Loucy (cell line): ENCODE measurements at regions not wholly inside any gene's neighbourhood (a gene's known extent, or its start where the extent isn't known, plus 50 kb on each side); places are given as distances from the start of the nearest gene placed in this dataset.

Source experiments
- CTCF ChIP-seq: fragments of 200-600 bp; sonication (generic); conservative IDR thresholded peaks from 2 replicates; pipeline ENCODE4 v1.5.1; 2014; ENCODE audit warnings: mild to moderate bottlenecking, antibody characterized with exemption, low read length
- EZH2phosphoT487 ChIP-seq: fragments of 200-600 bp; IDR thresholded peaks from 2 replicates; pipeline ENCODE4 v1.6.1; 2018; ENCODE audit warnings: antibody characterized with exemption, mild to moderate bottlenecking, moderate library complexity, borderline replicate concordance

GRCh38 chr3:80994767-80995166 lies 766.7 kb downstream of the GBE1 start:
- TF ChIP-seq EZH2phosphoT487 (no peak), CTCF (no peak)
